DND-41 (cell line): ENCODE measurements at regions not wholly inside any gene's neighbourhood (a gene's known extent, or its start where the extent isn't known, plus 50 kb on each side); places are given as distances from the start of the nearest gene placed in this dataset.

Source experiments
- ATAC-seq: fragments of 200-7000 bp; cut with Tn5 transposase; 3 replicates; pipeline ENCODE4 v1.9.1; 2021; ENCODE audit warnings: low read depth; ENCODE audit not compliant: insufficient read depth
- DNase-seq: peaks from one replicate; pipeline ENCODE4 v3.0.0-alpha.2; 2020
- H2AFZ ChIP-seq: 2 replicates; pipeline ENCODE4 v1.6.0; 2012; ENCODE audit warnings: low read depth, low read length
- H3K27ac ChIP-seq: 2 replicates; pipeline ENCODE4 v1.5.1; 2012; ENCODE audit warnings: low read length, inconsistent platforms
- H3K27me3 ChIP-seq: fragments of 200-600 bp; sonication (generic); 2 replicates; pipeline ENCODE4 v1.6.0; 2012; ENCODE audit warnings: low read length, mild to moderate bottlenecking, inconsistent platforms; ENCODE audit not compliant: insufficient read depth, poor library complexity
- H3K36me3 ChIP-seq: 2 replicates; pipeline ENCODE4 v1.5.1; 2012; ENCODE audit warnings: low read length, inconsistent platforms; ENCODE audit not compliant: insufficient read depth
- H3K4me1 ChIP-seq: 2 replicates; pipeline ENCODE4 v1.5.1; 2012; ENCODE audit warnings: mild to moderate bottlenecking, low read length; ENCODE audit not compliant: insufficient read depth
- H3K4me2 ChIP-seq: 2 replicates; pipeline ENCODE4 v1.6.0; 2012; ENCODE audit warnings: mild to moderate bottlenecking, moderate library complexity, low read length, inconsistent platforms; ENCODE audit not compliant: insufficient read depth
- H3K4me3 ChIP-seq, 2 experiments: fragments of 200-600 bp in 1 of 2; shearing (Covaris generic) in 1 of 2; 2 replicates each; pipeline ENCODE4 v1.5.1; 2012 to 2016; ENCODE audit warnings: inconsistent platforms in 2 of 2, low read length in 2 of 2, mild to moderate bottlenecking in 2 of 2, low read depth in 1 of 2, moderate library complexity in 1 of 2
- H3K79me2 ChIP-seq: 2 replicates; pipeline ENCODE4 v1.6.0; 2012; ENCODE audit warnings: low read length, inconsistent platforms; ENCODE audit not compliant: insufficient read depth
- H3K9ac ChIP-seq: 2 replicates; pipeline ENCODE4 v1.6.0; 2012; ENCODE audit warnings: low read depth, mild to moderate bottlenecking, inconsistent platforms, low read length, moderate library complexity
- H3K9me3 ChIP-seq: 2 replicates; pipeline ENCODE4 v1.5.1; 2012; ENCODE audit warnings: low read length, moderate library complexity, mild to moderate bottlenecking, inconsistent platforms; ENCODE audit not compliant: insufficient read depth, severe bottlenecking
- H4K20me1 ChIP-seq: 2 replicates; pipeline ENCODE4 v1.6.0; 2012; ENCODE audit warnings: low read length; ENCODE audit not compliant: insufficient read depth
- CTCF ChIP-seq: IDR thresholded peaks from 2 replicates; pipeline ENCODE4 v1.5.1; 2012; ENCODE audit warnings: borderline replicate concordance, low read length, moderate library complexity, mild to moderate bottlenecking; ENCODE audit not compliant: poor library complexity, severe bottlenecking; ENCODE audit errors: extremely low read depth
- EZH2 ChIP-seq: IDR thresholded peaks from 3 replicates; pipeline ENCODE4 v1.6.1; 2012; ENCODE audit warnings: borderline replicate concordance, low read depth, mild to moderate bottlenecking, moderate library complexity, low read length, inconsistent platforms; ENCODE audit not compliant: severe bottlenecking

- peaks cover 13% of the 10 kb centered on the region for H3K4me1 ChIP-seq
- no peaks in the 10 kb centered on the region for H3K79me2 ChIP-seq
- H3K4me3 ChIP-seq, result no peak overlapping the region
- H2AFZ ChIP-seq, result no peak overlapping the region
- no peaks in the 10 kb centered on the region for H4K20me1 ChIP-seq
- no peak for TF ChIP-seq CTCF
- no peak for TF ChIP-seq EZH2
- no peak overlapping the region for H3K4me2 ChIP-seq
- no peaks in the 10 kb centered on the region for H3K9me3 ChIP-seq
- H3K36me3 ChIP-seq, result no peaks in the 10 kb centered on the region
- ATAC-seq (no peak), DNase-seq (no peak)
- no peaks in the 10 kb centered on the region for H3K27me3 ChIP-seq
- no peak overlapping the region for H3K27ac ChIP-seq
- no peak overlapping the region for H3K9ac ChIP-seq
Observed at GRCh38 chr13:24627946-24628345, 52.3 kb upstream of the ATP12A start.

GRCh38 chr13:24629320-24629719 lies 50.9 kb upstream of the ATP12A start:
- no peak overlapping the region for H3K4me3 ChIP-seq
- H2AFZ ChIP-seq, result no peak overlapping the region
- H4K20me1 ChIP-seq, result no peaks in the 10 kb centered on the region
- H3K9me3 ChIP-seq, result no peaks in the 10 kb centered on the region
- no peaks in the 10 kb centered on the region for H3K36me3 ChIP-seq
- H3K27me3 ChIP-seq, result no peaks in the 10 kb centered on the region
- peaks cover 13% of the 10 kb centered on the region for H3K4me1 ChIP-seq
- ATAC-seq, result no peak
- no peak for TF ChIP-seq EZH2
- TF ChIP-seq CTCF, result no peak
- no peak overlapping the region for H3K4me2 ChIP-seq
- no peaks in the 10 kb centered on the region for H3K79me2 ChIP-seq
- DNase-seq, result no peak
- no peak overlapping the region for H3K27ac ChIP-seq
- H3K9ac ChIP-seq, result no peak overlapping the region

- no peak overlapping the region for H2AFZ ChIP-seq
- no peak overlapping the region for H3K4me3 ChIP-seq
- H3K9me3 ChIP-seq, result no peaks in the 10 kb centered on the region
- TF ChIP-seq EZH2 (no peak), CTCF (no peak)
- H3K4me1 ChIP-seq, result peaks cover 8% of the 10 kb centered on the region
- H3K27ac ChIP-seq, result no peak overlapping the region
- H4K20me1 ChIP-seq, result no peaks in the 10 kb centered on the region
- no peak overlapping the region for H3K4me2 ChIP-seq
- ATAC-seq, result no peak
- H3K36me3 ChIP-seq, result no peaks in the 10 kb centered on the region
- no peak overlapping the region for H3K9ac ChIP-seq
- DNase-seq, result no peak
- H3K79me2 ChIP-seq, result no peaks in the 10 kb centered on the region
- no peaks in the 10 kb centered on the region for H3K27me3 ChIP-seq
Observed at GRCh38 chr13:24630121-24630520, 50.1 kb upstream of the ATP12A start.
